ENCODE measurements at regions not wholly inside any gene's neighbourhood (a gene's known extent, or its start where the extent isn't known, plus 50 kb on each side); places are given as distances from the start of the nearest gene placed in this dataset.

DNA sequence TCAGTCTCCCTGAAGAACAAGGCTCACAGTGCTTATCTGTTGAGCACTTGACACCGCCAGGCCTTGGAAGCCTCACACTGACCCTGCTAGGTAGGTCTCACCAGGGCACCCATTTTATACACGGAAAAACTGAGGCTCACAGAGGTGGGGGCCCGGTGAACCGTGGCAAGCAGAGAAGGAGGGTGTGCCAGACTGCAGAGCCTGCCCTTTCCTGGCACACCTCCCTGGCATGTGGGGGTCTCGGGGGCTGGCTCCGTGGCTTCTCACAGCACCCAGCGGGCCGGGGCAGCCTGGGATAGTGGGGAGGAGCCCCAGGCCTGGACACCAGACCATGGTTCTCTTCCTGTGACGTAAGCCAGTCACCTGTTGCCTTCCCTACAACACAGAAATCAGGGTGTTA is 53.7 kb upstream of the IER5L start:
- TF ChIP-seq, protein P1, sequence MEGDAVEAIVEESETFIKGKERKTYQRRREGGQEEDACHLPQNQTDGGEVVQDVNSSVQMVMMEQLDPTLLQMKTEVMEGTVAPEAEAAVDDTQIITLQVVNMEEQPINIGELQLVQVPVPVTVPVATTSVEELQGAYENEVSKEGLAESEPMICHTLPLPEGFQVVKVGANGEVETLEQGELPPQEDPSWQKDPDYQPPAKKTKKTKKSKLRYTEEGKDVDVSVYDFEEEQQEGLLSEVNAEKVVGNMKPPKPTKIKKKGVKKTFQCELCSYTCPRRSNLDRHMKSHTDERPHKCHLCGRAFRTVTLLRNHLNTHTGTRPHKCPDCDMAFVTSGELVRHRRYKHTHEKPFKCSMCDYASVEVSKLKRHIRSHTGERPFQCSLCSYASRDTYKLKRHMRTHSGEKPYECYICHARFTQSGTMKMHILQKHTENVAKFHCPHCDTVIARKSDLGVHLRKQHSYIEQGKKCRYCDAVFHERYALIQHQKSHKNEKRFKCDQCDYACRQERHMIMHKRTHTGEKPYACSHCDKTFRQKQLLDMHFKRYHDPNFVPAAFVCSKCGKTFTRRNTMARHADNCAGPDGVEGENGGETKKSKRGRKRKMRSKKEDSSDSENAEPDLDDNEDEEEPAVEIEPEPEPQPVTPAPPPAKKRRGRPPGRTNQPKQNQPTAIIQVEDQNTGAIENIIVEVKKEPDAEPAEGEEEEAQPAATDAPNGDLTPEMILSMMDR (IDR thresholded peaks at IDR 0.05; ENCODE audit: low read depth, low read length) = no peak
- H3K4me3 ChIP-seq (ENCODE audit: low read depth, low read length) = no peak overlapping the region

DNA sequence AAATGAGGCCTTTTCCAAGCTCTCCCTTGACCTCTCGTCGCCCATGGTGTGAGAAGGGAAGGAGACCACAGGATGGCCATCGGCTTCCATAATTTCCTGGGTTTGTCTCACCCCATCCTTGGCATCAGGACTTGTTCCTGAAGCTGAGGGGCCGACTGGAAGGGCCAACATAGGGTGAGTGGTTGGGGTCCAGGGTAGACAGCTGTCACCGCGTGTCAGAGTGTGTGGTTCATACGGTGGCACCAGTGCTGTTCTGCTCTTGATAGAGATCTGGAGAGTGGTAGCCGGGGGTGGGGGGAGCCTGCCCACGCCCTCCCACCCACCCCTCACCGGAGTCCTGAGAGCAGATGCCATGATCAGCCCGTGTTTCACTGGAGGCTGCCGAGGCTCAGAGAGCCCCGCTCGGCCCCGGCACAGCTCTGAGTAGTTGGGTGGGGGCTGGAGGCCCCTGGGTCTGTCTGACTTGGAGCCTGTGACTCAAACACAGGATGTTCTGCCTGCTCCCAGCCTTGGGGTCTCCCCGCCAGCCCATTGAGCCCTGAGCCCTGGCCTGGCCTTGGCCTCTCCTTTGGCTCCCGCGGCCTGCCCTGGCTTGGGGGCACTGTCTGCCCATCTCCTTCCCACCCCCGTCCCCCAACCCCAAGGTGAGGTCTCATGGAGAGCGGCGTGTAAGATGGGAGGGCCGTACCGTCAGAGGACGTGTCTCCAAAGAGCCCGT is 53.1 kb upstream of the IER5L start:
- TF ChIP-seq, protein P1 (IDR thresholded peaks at IDR 0.05; ENCODE audit: low read depth, low read length) = no peak
- H3K4me3 ChIP-seq (ENCODE audit: low read depth, low read length) = no peak overlapping the region

DNA sequence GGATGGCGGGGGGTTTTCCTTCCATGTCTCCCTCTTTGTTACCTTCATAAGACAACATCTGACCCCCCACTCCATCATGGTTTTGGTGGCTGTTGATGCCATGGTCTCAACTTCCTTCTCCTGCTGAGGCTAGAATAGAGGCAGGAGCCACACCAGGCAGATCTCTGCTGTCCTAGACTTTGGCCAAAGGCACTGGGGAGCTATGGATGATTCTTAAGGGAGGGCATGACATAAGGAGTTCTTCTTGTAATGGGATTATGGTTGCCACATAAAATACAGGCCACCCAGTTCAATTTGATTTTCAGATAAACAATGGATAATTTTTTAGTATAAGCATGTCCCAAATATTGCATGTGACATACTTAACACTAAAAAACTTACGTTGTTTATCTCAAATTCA is 52.2 kb upstream of the IER5L start:
- TF ChIP-seq, protein P1 (IDR thresholded peaks at IDR 0.05; ENCODE audit: low read depth, low read length) = no peak
- H3K4me3 ChIP-seq (ENCODE audit: low read depth, low read length) = no peak overlapping the region

Data from WI38 (cell line).